RWPE1 (cell line): ENCODE measurements at regions not wholly inside any gene's neighbourhood (a gene's known extent, or its start where the extent isn't known, plus 50 kb on each side); places are given as distances from the start of the nearest gene placed in this dataset.
"Not testable (repeated sequence)": the region's sequence is repeated elsewhere in the genome, so short reads cannot be mapped to it uniquely, and the experiment has no call there.

Experiments used
- CTCF ChIA-PET: fragments of 350-600 bp; sonication (Branson Sonifier 250); formaldehyde crosslinking; extraction: SDS; loops from one replicate; lab custom pipeline; 2021; lab: Yijun Ruan, JAX
- POLR2A ChIA-PET: fragments of 400-600 bp; formaldehyde crosslinking; extraction: SDS; loops from one replicate; lab custom pipeline; 2020; ENCODE audit warnings: antibody characterized with exemption; ENCODE audit not compliant: low non-redundant PET; lab: Yijun Ruan, JAX
- DNase-seq: peaks from one replicate; pipeline ENCODE4 v3.0.0; 2012; ENCODE audit warnings: low spot score
- H3K27ac ChIP-seq: fragments of 450-650 bp; 2 replicates; pipeline ENCODE4 v1.5.1; 2017
- TF ChIP-seq, protein P1 (sequence below): fragments of 450-650 bp; conservative IDR thresholded peaks from 2 replicates; pipeline ENCODE4 v1.5.1; 2017; ENCODE audit warnings: low read depth, mild to moderate bottlenecking

GRCh38 chr16:21346756-21347491, 68.8 kb upstream of the CRYM start:
- POLR2A ChIA-PET = not testable (repeated sequence)

GRCh38 chr16:21344361-21344912, 66.3 kb upstream of the CRYM start:
- DNase-seq, CTCF ChIA-PET, POLR2A ChIA-PET: not testable (repeated sequence)

More at GRCh38 chr16:21346756-21347491, 68.8 kb upstream of the CRYM start:
- CTCF ChIA-PET, H3K27ac ChIP-seq, DNase-seq: not testable (repeated sequence)

DNA sequence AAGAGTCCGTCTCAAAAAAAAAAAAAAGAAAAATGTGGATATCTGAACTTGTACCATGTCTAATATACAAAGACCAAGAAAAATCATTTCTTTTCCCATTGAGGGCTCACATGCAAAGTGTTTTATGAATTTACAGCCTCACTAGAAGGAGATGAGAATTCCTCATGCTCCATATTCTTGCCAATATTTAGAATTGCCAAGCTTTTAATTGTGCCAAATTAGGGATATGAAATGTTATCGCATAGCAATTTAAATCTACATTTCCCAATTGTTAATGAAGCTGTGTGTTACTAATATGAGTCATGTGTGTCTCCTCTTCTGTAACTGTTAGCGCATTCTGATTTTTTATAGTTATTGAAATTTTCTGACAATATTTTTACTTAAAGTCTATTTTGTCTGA, 63.0 kb upstream of the CRYM start:
- DNase-seq = no peak
- no peak overlapping the region for H3K27ac ChIP-seq
- CTCF ChIA-PET = no interaction called here
- TF ChIP-seq, protein P1, sequence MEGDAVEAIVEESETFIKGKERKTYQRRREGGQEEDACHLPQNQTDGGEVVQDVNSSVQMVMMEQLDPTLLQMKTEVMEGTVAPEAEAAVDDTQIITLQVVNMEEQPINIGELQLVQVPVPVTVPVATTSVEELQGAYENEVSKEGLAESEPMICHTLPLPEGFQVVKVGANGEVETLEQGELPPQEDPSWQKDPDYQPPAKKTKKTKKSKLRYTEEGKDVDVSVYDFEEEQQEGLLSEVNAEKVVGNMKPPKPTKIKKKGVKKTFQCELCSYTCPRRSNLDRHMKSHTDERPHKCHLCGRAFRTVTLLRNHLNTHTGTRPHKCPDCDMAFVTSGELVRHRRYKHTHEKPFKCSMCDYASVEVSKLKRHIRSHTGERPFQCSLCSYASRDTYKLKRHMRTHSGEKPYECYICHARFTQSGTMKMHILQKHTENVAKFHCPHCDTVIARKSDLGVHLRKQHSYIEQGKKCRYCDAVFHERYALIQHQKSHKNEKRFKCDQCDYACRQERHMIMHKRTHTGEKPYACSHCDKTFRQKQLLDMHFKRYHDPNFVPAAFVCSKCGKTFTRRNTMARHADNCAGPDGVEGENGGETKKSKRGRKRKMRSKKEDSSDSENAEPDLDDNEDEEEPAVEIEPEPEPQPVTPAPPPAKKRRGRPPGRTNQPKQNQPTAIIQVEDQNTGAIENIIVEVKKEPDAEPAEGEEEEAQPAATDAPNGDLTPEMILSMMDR = no peak
- POLR2A ChIA-PET = no interaction called here

More at GRCh38 chr16:21344361-21344912, 66.3 kb upstream of the CRYM start:
- H3K27ac ChIP-seq = not testable (repeated sequence)

DNA sequence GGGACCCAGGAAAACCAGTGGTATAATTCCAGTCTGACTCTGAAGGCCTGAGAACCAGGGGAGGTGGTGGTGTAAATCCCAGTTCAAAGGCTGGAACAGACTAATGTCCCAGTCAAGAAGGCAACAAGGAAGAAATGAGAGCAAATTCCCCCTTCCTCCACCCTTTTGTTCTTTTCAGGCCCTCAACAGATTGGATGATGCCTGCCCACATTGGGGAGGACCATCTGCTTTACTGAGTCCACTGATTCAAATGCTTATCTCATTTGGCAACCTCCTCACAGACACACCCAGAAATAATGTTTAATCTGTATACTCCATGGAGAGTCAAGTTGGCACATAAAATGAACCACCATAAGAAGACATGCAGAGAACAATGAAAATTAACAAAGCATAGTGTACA, 61.9 kb upstream of the CRYM start:
- TF ChIP-seq, protein P1 = no peak
- POLR2A ChIA-PET = no interaction called here
- no peak overlapping the region for H3K27ac ChIP-seq
- DNase-seq = no peak
- CTCF ChIA-PET = no interaction called here

- POLR2A ChIA-PET = no interaction called here
- CTCF ChIA-PET = no interaction called here
- no peak for DNase-seq
- no peak overlapping the region for H3K27ac ChIP-seq
- TF ChIP-seq, protein P1 = no peak
Measured at GRCh38 chr16:21339269-21339641, 61.2 kb upstream of the CRYM start.

- POLR2A ChIA-PET = no interaction called here
- no peak overlapping the region for H3K27ac ChIP-seq
- DNase-seq = no peak
- TF ChIP-seq, protein P1 = no peak
- CTCF ChIA-PET = no interaction called here
Measured at GRCh38 chr16:21338537-21339268, 60.6 kb upstream of the CRYM start.

DNA sequence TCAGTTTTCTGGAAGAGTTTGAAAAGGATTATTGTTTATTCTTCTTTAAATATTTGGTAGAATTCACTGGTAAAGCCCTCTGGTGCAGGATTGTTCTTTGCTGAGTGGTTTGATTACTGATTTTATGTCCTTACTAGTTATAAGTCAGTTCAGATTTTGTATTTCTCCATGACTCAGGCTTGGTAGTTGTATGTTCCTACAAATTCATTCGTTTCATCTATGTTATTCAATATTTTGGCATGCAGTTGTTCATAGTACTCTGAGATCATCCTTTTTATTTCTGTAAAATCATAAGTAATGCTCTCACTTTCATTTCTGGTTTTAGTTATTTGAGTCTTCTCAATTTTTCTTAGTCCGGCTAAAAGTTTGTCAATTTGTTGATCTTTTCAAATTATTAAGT, 58.1 kb upstream of the CRYM start:
- POLR2A ChIA-PET = no interaction called here
- no peak for DNase-seq
- CTCF ChIA-PET = no interaction called here
- TF ChIP-seq, protein P1 = no peak
- no peak overlapping the region for H3K27ac ChIP-seq

- POLR2A ChIA-PET, DNase-seq, H3K27ac ChIP-seq: not testable (repeated sequence)
- CTCF ChIA-PET = interaction anchor here (0.6 to 0.7 kb wide), 2 partner anchors 475 to 766 kb away, joined by 3 read pairs; no protein-coding TSS in a partner anchor
Measured at GRCh38 chr16:21334188-21335146, 56.4 kb upstream of the CRYM start.

- H3K27ac ChIP-seq, POLR2A ChIA-PET, DNase-seq: not testable (repeated sequence)
- CTCF ChIA-PET = interaction anchor here (0.7 kb wide), 1 partner anchor 474 kb away, joined by 3 read pairs; no protein-coding TSS in a partner anchor
Measured at GRCh38 chr16:21333683-21334082, 55.6 kb upstream of the CRYM start.
